ENCODE measurements at regions not wholly inside any gene's neighbourhood (a gene's known extent, or its start where the extent isn't known, plus 50 kb on each side); places are given as distances from the start of the nearest gene placed in this dataset.
"Not testable (repeated sequence)": the region's sequence is repeated elsewhere in the genome, so short reads cannot be mapped to it uniquely, and the experiment has no call there.

DNA sequence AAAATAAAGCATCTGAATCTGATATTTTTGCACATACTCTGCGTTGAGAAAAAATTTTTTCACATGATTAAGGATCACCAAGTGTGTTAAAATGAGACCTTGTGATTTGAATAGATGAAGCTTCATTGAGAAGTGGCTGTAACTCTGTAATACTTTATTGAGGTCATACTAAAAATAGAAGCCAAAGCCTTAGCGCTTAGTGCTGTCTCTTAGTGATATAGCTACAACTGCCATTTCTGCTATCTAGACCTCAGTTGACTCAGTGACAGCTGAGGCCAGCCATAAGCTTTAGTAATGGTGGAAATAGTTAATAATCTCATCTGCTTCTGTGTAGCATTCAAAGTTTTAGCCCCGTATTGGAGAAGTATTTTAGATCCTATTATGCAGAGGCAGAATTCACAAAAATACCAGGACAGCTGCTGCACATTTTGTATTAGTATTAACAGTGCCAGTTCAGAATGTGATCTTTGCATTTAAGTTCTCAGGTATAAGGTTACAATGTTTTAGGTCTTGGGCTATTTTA is 107.4 kb upstream of the SGCD start:
- no peaks in the 10 kb centered on the region for H3K4me1 ChIP-seq (ENCODE audit: insufficient read depth, low read length)
- intact Hi-C loops (cut with DNase I, micrococcal nuclease), result no loop called here
- no peaks in the 10 kb centered on the region for H3K36me3 Mint-ChIP-seq (ENCODE audit: low read depth)
- no peaks in the 10 kb centered on the region for H3K27me3 Mint-ChIP-seq
- ChIA-PET CTCF (interaction anchor here (1.0 kb wide), 1 partner anchor 13 kb away, joined by 3 read pairs; no protein-coding TSS in a partner anchor), POLR2A (no interaction called here)
- H3K4me3 Mint-ChIP-seq, result no peak overlapping the region
- no peak overlapping the region for H3K4me3 ChIP-seq (ENCODE audit: low read length)
- H3K27ac Mint-ChIP-seq, result no peak overlapping the region
- H3K9me3 Mint-ChIP-seq, result no peaks in the 10 kb centered on the region
- TF ChIP-seq, protein P1, sequence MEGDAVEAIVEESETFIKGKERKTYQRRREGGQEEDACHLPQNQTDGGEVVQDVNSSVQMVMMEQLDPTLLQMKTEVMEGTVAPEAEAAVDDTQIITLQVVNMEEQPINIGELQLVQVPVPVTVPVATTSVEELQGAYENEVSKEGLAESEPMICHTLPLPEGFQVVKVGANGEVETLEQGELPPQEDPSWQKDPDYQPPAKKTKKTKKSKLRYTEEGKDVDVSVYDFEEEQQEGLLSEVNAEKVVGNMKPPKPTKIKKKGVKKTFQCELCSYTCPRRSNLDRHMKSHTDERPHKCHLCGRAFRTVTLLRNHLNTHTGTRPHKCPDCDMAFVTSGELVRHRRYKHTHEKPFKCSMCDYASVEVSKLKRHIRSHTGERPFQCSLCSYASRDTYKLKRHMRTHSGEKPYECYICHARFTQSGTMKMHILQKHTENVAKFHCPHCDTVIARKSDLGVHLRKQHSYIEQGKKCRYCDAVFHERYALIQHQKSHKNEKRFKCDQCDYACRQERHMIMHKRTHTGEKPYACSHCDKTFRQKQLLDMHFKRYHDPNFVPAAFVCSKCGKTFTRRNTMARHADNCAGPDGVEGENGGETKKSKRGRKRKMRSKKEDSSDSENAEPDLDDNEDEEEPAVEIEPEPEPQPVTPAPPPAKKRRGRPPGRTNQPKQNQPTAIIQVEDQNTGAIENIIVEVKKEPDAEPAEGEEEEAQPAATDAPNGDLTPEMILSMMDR (IDR thresholded peaks at IDR 0.05), result no peak
- H3K36me3 ChIP-seq (ENCODE audit: insufficient read depth, low read length), result no peaks in the 10 kb centered on the region
- no peak overlapping the region for H3K27ac ChIP-seq (ENCODE audit: low read depth in 1 of 2, low read length in 2 of 2)
- H3K9me3 ChIP-seq (ENCODE audit: control insufficient read depth in 1 of 2, insufficient read depth in 1 of 2, low read length in 2 of 2), result peaks cover 0 to 4% of the 10 kb centered on the region in 2 experiments
- ATAC-seq (ENCODE audit: poor library complexity) (no peak), DNase-seq (no peak)
- no peaks in the 10 kb centered on the region for H3K27me3 ChIP-seq (ENCODE audit: control insufficient read depth in 1 of 2, insufficient read depth in 2 of 2, low read length in 2 of 2)
- H3K4me1 Mint-ChIP-seq (ENCODE audit: low read depth), result no peaks in the 10 kb centered on the region

DNA sequence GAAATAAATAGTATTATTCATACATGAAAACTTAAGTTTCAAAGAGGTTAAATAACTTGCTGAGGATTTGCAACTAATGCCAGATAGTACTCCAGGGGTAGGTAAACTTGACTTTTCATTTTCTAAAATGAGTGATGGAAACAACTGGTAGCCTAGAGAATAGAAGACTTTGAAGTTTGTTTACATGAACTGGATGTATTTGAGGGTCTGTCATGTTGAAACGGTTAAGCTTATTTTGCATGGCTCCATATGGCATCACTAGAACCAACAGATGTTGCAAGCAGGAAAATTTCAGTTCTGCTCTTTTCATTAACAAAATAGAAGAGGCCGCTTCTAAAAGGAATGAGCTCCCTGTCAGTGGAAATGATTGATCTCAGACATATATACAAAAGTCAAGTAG is 105.1 kb upstream of the SGCD start:
- no peaks in the 10 kb centered on the region for H3K27me3 ChIP-seq (ENCODE audit: control insufficient read depth in 1 of 2, insufficient read depth in 2 of 2, low read length in 2 of 2)
- Mint-ChIP-seq H3K4me3 (no peak overlapping the region), H3K27ac (no peak overlapping the region), H3K4me1 (ENCODE audit: low read depth) (no peaks in the 10 kb centered on the region), H3K27me3 (no peaks in the 10 kb centered on the region), H3K36me3 (ENCODE audit: low read depth) (no peaks in the 10 kb centered on the region), H3K9me3 (no peaks in the 10 kb centered on the region)
- no peak overlapping the region for H3K27ac ChIP-seq (ENCODE audit: low read depth in 1 of 2, low read length in 2 of 2)
- POLR2A ChIA-PET, result no interaction called here
- no peak for ATAC-seq (ENCODE audit: poor library complexity)
- peaks cover 0 to under 1% of the 10 kb centered on the region in 2 experiments for H3K9me3 ChIP-seq (ENCODE audit: control insufficient read depth in 1 of 2, insufficient read depth in 1 of 2, low read length in 2 of 2)
- H3K4me3 ChIP-seq (ENCODE audit: low read length), result no peak overlapping the region
- H3K36me3 ChIP-seq (ENCODE audit: insufficient read depth, low read length), result no peaks in the 10 kb centered on the region
- intact Hi-C loops (cut with DNase I, micrococcal nuclease), result no loop called here
- TF ChIP-seq, protein P1 (IDR thresholded peaks at IDR 0.05), result no peak
- no peaks in the 10 kb centered on the region for H3K4me1 ChIP-seq (ENCODE audit: insufficient read depth, low read length)
- CTCF ChIA-PET, result no interaction called here
- no peak for DNase-seq

DNA sequence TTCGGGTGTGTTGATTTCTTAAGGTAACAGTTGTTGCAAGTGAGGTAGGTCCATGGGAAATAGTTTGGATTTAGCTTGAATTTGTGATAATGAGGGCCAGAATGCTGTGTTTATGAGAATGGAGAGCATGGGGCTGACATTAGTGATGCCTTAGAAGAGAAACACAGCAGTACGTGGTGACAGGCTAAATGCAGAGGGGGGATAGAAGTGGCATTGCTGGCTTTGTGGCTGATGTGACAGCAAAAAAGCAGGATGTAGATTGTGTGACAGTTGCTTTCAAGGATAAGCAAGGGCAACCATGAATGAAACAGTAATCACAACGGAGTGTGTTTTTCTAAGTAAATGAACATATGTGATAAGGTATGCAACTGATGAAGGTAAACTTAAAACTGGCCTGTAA is 103.4 kb upstream of the SGCD start:
- Mint-ChIP-seq H3K4me1 (ENCODE audit: low read depth) (no peaks in the 10 kb centered on the region), H3K4me3 (no peak overlapping the region), H3K27ac (no peak overlapping the region), H3K9me3 (peaks cover 2% of the 10 kb centered on the region), H3K27me3 (no peaks in the 10 kb centered on the region), H3K36me3 (ENCODE audit: low read depth) (no peaks in the 10 kb centered on the region)
- Histone ChIP-seq H3K4me1 (ENCODE audit: insufficient read depth, low read length) (no peaks in the 10 kb centered on the region), H3K27me3 (ENCODE audit: control insufficient read depth in 1 of 2, insufficient read depth in 2 of 2, low read length in 2 of 2) (no peaks in the 10 kb centered on the region), H3K9me3 (ENCODE audit: control insufficient read depth in 1 of 2, insufficient read depth in 1 of 2, low read length in 2 of 2) (no peaks in the 10 kb centered on the region), H3K4me3 (ENCODE audit: low read length) (no peak overlapping the region), H3K27ac (ENCODE audit: low read depth in 1 of 2, low read length in 2 of 2) (no peak overlapping the region), H3K36me3 (ENCODE audit: insufficient read depth, low read length) (no peaks in the 10 kb centered on the region)
- TF ChIP-seq, protein P1 (IDR thresholded peaks at IDR 0.05), result no peak
- DNase-seq (no peak), ATAC-seq (ENCODE audit: poor library complexity) (no peak)
- POLR2A ChIA-PET, result no interaction called here
- CTCF ChIA-PET, result no interaction called here
- intact Hi-C loops (cut with DNase I, micrococcal nuclease), result no loop called here

DNA sequence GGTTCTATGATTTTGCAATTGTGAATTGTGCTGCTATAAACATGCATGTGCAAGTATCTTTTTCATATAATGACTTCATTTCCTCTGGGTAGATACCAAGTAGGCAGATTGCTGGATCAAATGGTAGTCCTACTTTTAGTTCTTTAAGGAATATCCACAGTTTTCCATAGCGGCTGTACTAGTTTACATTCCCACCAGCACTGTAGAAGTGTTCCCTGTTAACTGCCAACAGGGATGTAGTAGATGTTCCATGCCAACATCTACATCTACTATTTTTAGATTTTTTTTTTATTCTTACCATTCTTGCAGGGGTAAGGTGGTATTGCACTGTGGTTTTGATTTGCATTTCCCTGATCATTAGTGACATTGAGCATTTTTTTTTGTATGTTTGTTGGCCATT is 100.5 kb upstream of the SGCD start:
- not testable (repeated sequence) for H3K27ac Mint-ChIP-seq; H3K36me3 Mint-ChIP-seq (ENCODE audit: low read depth); H3K9me3 ChIP-seq (ENCODE audit: control insufficient read depth in 1 of 2, insufficient read depth in 1 of 2, low read length in 2 of 2)

More for the DNA sequence above, 100.5 kb upstream of the SGCD start:
- H3K4me3 ChIP-seq (ENCODE audit: low read length); CTCF ChIA-PET; intact Hi-C loops (cut with DNase I, micrococcal nuclease); DNase-seq; POLR2A ChIA-PET; H3K9me3 Mint-ChIP-seq; H3K27me3 ChIP-seq (ENCODE audit: control insufficient read depth in 1 of 2, insufficient read depth in 2 of 2, low read length in 2 of 2); H3K27ac ChIP-seq (ENCODE audit: low read depth in 1 of 2, low read length in 2 of 2); ATAC-seq (ENCODE audit: poor library complexity); H3K27me3 Mint-ChIP-seq; H3K4me1 ChIP-seq (ENCODE audit: insufficient read depth, low read length); H3K4me3 Mint-ChIP-seq; H3K4me1 Mint-ChIP-seq (ENCODE audit: low read depth); H3K36me3 ChIP-seq (ENCODE audit: insufficient read depth, low read length): not testable (repeated sequence)
